ENCODE measurements at regions not wholly inside any gene's neighbourhood (a gene's known extent, or its start where the extent isn't known, plus 50 kb on each side); places are given as distances from the start of the nearest gene placed in this dataset.

DNA sequence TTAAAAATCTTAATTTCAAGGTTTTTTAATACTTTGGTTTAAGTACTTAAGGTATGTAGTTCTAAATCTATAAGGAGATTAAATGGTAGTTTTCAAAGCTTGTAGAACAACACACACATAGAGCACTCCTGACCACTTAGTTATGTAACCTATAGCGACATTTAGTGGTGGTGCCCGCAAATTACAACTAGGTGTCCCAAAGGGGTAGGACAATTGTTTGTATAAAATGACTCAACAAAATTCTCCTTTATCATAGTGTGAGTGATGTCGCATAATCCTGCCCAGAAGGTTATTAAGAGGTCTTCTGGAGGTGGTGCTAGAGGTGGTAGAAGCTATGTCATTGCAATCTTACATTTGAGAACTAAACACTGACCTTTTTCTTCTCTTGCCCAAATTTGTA lies 373.0 kb upstream of the RASGEF1B start:
- intact Hi-C loops (cut with DNase I) = loop anchor here (2.0 to 10.0 kb wide), 3 partner anchors 360 to 438 kb away; no protein-coding TSS in a partner anchor
- H3K36me3 ChIP-seq = no peaks in the 10 kb centered on the region
- H3K9ac ChIP-seq (ENCODE audit: low read depth in 2 of 2, low read length in 2 of 2) = no peak overlapping the region
- no peaks in the 10 kb centered on the region for H3K4me1 ChIP-seq
- H3K4me3 ChIP-seq = no peak overlapping the region
- H3K9me3 ChIP-seq = no peaks in the 10 kb centered on the region
- no peaks in the 10 kb centered on the region for H3K27me3 ChIP-seq
- peak; percentile 84 for DNase-seq
- H3K27ac ChIP-seq = no peak overlapping the region
- TF ChIP-seq, protein P1, sequence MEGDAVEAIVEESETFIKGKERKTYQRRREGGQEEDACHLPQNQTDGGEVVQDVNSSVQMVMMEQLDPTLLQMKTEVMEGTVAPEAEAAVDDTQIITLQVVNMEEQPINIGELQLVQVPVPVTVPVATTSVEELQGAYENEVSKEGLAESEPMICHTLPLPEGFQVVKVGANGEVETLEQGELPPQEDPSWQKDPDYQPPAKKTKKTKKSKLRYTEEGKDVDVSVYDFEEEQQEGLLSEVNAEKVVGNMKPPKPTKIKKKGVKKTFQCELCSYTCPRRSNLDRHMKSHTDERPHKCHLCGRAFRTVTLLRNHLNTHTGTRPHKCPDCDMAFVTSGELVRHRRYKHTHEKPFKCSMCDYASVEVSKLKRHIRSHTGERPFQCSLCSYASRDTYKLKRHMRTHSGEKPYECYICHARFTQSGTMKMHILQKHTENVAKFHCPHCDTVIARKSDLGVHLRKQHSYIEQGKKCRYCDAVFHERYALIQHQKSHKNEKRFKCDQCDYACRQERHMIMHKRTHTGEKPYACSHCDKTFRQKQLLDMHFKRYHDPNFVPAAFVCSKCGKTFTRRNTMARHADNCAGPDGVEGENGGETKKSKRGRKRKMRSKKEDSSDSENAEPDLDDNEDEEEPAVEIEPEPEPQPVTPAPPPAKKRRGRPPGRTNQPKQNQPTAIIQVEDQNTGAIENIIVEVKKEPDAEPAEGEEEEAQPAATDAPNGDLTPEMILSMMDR (IDR thresholded peaks at IDR 0.05) = peak; percentile 81

- Histone ChIP-seq H3K4me3 (no peak overlapping the region), H3K4me1 (no peaks in the 10 kb centered on the region), H3K27ac (no peak overlapping the region), H3K36me3 (no peaks in the 10 kb centered on the region), H3K9ac (ENCODE audit: low read depth in 2 of 2, low read length in 2 of 2) (no peak overlapping the region), H3K27me3 (no peaks in the 10 kb centered on the region), H3K9me3 (no peaks in the 10 kb centered on the region)
- no peak for DNase-seq
- TF ChIP-seq, protein P1 (IDR thresholded peaks at IDR 0.05) = no peak
- intact Hi-C loops (cut with DNase I) = loop anchor here (5.0 to 10.0 kb wide), 2 partner anchors 365 to 372 kb away; no protein-coding TSS in a partner anchor
Observed at GRCh38 chr4:81839347-81840042, 367.8 kb upstream of the RASGEF1B start.

GRCh38 chr4:81838586-81838985 lies 366.9 kb upstream of the RASGEF1B start:
- no peak overlapping the region for H3K27ac ChIP-seq
- DNase-seq = no peak
- no peaks in the 10 kb centered on the region for H3K9me3 ChIP-seq
- TF ChIP-seq, protein P1 (IDR thresholded peaks at IDR 0.05) = no peak
- intact Hi-C loops (cut with DNase I) = no loop called here
- no peaks in the 10 kb centered on the region for H3K4me1 ChIP-seq
- no peaks in the 10 kb centered on the region for H3K36me3 ChIP-seq
- H3K9ac ChIP-seq (ENCODE audit: low read depth in 2 of 2, low read length in 2 of 2) = no peak overlapping the region
- no peak overlapping the region for H3K4me3 ChIP-seq
- H3K27me3 ChIP-seq = no peaks in the 10 kb centered on the region

- Histone ChIP-seq H3K9me3 (no peaks in the 10 kb centered on the region), H3K36me3 (no peaks in the 10 kb centered on the region), H3K4me1 (no peaks in the 10 kb centered on the region), H3K9ac (ENCODE audit: low read depth in 2 of 2, low read length in 2 of 2) (no peak overlapping the region), H3K27me3 (no peaks in the 10 kb centered on the region), H3K27ac (no peak overlapping the region), H3K4me3 (no peak overlapping the region)
- intact Hi-C loops (cut with DNase I) = no loop called here
- DNase-seq = no peak
- TF ChIP-seq, protein P1 (IDR thresholded peaks at IDR 0.05) = no peak
Observed at GRCh38 chr4:81836716-81837115, 365.0 kb upstream of the RASGEF1B start.

GRCh38 chr4:81833576-81833975 lies 361.9 kb upstream of the RASGEF1B start:
- Histone ChIP-seq H3K9me3 (no peaks in the 10 kb centered on the region), H3K4me1 (no peaks in the 10 kb centered on the region), H3K36me3 (no peaks in the 10 kb centered on the region), H3K4me3 (no peak overlapping the region), H3K27me3 (no peaks in the 10 kb centered on the region), H3K27ac (no peak overlapping the region), H3K9ac (ENCODE audit: low read depth in 2 of 2, low read length in 2 of 2) (no peak overlapping the region)
- intact Hi-C loops (cut with DNase I) = no loop called here
- TF ChIP-seq, protein P1 (IDR thresholded peaks at IDR 0.05) = no peak
- no peak for DNase-seq

Measured in colonic mucosa (tissue), 4 donors.